HG02678 (cell line): ENCODE measurements at regions not wholly inside any gene's neighbourhood (a gene's known extent, or its start where the extent isn't known, plus 50 kb on each side); places are given as distances from the start of the nearest gene placed in this dataset.

Source experiments
- ATAC-seq: cut with Tn5 transposase; IDR thresholded peaks from one replicate; pipeline ENCODE4 v1.9.1; 2021; ENCODE audit warnings: mild to moderate bottlenecking, moderate library complexity; ENCODE audit not compliant: unreplicated experiment

DNA sequence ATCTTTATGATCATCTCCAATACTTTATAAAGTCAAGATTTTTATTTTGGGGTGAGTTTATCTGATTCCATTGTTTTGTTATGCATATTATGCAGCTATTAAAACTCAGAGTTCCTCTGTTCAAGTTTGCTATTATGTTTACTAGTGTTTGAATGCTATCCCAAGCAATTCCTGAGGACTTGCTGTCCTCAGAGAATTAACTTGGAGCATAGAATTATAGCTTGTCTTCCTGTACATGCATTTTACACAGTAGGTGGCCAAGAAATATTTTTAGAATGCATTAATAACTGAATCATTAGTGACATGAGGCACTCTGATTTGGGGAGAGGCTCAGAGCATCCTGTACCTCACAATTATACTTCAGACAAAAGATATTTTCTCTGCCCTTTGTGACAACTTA is 195.6 kb upstream of the MIR17HG start:
- ATAC-seq: no peak

DNA sequence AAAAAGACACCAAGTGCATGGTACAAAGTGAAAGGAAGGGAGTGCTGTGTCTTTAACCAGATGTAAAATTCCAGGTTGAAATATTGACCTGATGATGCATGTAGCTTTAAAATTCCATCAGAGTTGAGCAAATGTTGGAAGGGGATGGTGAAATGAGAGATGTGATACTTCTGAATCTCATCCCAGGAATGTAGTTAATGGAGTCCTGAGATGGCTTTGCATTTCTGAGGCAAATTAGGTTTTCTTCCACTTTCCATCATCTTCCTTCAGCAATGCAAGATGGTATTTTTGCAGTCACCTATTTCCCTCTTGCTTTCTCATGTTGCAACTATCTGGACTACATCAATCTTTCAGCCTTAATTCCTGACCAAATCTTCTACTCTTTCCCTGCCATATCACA is 194.1 kb upstream of the MIR17HG start:
- no peak for ATAC-seq

DNA sequence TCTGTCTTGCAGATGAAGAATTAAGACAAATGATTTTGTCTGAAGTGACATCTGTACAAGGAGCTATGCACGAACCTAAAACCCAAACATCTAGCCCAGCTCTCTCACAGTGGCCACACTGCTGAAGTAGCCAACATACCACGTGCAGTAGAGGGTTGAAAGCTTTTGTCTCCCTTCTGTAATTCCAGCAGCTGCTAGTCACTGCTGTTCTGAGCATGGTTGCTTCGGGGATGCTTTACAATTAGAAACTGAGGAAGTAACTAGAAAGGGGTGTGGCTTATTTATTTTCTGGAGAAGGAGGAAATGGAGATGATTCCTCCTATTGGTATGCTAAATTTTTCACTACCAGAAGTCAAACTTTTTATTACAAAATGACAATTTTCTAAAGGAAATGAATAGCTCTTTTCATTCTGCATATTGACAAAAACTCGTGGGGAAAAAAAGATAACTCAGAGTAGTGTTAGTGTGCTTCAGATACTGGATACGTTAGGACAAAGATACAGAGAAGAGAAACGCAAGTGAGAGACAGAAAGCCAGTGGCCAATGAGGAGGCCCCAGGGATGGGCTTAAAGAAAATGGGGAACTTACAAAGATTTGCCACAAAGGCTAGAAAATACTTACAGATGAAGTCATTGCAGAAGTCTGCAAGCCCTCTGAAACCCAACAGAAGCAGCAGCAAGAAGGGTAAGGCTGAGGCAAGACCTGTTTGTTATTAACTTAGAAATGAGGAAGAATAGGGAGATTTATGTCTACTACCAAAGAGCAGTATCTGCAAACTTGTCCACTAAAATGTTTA is 192.7 kb upstream of the MIR17HG start:
- ATAC-seq: peak; percentile 74

DNA sequence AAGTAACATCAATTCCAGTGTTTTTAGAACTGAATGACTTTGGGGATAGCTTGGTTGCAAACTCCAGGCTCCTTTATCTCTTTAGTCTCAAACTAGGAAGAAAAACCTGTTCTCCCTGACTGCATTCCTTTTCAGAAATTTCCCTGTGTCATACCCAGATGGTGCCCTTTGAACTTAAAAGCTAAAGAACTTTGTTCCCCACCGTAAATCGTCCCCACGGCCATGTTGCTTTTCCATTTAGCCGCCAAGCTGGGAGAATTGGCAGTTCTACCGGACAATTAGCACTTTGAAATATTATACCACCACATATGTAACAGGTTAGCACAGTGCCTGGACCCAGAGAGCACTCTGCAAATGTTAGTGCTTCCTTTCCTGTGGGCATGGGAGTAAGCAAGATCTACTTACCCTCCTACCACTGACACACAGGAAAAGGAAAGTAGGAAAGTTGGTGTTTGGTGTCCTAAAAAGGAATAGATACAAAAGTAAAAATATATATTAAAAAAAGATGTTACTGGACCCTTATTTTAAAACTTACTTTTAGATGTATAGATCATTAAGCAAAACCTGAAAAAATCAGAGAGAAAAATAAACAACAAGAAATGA is 191.9 kb upstream of the MIR17HG start:
- ATAC-seq: no peak

DNA sequence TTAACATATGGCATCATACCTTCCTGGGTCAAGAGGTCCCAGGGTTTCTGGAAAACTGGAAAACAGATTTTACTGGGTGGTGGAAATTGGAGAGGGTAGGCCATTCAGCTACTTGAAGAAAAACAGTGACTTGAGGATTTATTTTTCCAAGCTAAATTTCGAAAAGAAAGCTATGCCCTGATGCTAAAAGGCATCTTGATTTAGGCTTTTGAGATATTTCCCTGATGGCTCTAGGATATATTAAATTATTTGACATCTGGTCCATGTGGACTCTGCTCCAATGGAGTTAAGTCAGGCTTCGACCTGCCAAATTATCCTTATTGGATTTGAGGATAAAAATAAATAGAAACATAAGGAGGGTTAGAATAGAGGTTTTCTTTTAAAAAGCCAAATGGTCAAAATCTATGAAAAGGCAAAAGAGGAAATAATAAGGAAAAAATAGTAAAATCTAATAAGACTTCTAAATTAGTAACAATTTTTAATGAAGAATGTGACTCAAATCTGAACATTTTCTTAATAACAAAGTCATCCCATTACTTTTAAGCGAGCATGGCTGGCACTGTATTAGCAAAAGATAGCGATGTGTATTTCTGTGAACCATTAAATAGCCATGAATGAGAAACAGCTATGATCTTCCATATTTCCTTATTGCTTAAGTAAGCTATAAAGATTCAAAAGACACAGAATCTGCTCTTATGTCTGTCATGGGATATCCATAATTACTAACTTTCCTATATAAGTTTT is 190.0 kb upstream of the MIR17HG start:
- no peak for ATAC-seq

DNA sequence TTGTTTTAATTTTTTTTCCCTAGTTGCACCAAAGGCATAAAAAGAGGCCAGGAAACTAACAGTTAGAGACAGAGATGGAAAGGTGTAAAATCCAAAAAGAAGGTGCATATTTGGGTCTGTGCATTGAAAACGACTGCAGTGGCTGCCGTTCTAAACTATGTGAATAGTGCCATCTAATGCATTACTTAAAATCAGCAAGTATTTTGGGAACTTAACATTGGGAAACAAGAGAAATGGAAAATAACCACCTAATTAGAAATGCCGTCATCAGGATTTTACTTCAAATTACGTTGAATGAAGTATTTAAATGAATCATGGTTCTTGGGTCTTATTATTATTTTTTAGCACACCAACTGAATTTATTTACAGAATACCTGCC is 189.5 kb upstream of the MIR17HG start:
- no peak for ATAC-seq

DNA sequence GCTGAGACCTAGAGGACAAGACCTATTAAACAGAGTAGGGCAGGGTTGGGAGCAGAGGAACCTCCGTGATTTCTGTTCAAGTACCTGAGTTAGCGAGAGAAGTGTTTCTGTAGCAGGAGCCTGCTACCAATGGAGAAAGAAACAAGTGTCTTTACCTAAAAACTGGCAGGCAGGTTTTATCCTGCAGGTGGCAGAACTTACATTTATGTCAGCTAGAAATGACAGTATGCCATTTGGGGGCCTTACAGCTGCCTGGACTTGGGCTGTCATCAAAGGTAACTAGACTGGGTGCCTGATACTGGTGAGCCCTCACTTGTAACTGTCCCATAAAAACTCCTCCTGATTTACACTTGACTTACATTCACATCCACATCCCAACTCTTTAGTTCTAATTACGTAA is 185.3 kb upstream of the MIR17HG start:
- ATAC-seq: no peak

DNA sequence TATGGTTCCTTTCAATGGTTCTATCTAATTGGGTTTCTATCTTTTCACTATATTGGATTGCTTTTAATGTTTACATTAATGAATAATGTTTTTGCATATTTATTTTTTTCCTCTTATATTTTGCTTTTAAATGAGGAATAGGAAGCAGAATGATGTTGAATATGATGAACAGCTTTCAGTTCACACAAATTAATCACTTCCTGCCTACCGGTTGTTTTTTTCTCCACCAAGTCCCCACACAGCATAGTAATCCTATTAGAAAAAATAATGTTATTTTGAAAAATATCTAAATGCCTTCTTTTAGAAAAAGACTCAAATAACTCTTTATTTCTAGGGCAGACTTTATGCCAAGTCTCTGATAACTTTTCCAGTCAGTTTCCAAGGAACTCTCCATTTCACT is 184.9 kb upstream of the MIR17HG start:
- ATAC-seq: no peak

DNA sequence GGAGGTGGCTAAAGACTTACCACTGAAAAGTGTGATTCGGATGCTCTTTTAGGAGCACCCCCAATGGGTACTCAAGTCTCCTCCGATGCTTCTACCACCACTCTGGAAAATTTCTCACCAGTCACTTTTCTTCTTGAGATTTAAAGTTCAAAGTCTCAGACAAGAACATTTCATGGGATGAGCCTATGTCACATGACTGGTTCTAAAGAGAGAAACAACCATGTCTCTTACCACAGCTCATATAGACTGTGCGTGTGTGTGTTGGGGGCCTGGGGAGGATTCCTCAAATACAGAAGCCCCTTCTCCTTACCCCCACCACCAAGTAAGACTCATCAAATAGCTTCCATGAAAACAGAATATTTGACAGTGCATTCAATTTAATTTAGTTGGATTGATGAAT is 181.7 kb upstream of the MIR17HG start:
- ATAC-seq: no peak

DNA sequence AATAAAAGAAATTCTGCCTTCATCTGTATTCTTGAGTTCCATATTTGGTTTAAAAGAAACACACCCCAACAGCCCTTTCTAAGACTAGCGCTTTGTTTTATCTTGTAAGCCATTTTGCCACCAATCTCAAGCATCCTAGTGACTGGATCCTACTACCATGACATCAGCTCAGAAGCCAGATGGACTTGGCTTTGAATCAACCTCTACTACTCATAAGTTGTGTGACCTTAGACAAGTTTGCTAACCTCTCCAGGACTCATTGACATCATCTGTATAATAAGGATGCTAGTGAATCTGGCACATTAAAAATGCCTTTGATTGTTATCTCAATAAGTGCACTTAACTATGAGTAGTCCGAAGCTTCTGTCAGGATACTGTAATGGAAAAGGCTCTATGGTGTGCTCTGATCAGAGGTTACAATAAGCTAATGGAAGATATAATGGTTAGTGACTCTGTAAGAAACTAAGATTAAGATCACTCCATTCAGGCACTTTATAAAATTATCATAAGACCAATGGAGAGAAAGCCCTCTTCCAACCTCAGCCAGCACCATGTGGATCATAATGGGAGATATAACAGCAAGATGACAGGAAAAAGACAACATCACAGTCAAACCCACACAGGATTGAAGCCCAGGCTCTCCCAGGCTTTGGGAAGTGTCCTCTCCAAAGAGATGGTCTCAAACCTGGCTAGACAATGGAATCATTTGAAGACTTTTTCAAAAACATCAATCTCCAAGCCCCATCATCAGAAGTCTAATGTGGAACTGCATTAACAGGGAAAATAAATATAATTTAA is 180.6 kb upstream of the MIR17HG start:
- no peak for ATAC-seq

DNA sequence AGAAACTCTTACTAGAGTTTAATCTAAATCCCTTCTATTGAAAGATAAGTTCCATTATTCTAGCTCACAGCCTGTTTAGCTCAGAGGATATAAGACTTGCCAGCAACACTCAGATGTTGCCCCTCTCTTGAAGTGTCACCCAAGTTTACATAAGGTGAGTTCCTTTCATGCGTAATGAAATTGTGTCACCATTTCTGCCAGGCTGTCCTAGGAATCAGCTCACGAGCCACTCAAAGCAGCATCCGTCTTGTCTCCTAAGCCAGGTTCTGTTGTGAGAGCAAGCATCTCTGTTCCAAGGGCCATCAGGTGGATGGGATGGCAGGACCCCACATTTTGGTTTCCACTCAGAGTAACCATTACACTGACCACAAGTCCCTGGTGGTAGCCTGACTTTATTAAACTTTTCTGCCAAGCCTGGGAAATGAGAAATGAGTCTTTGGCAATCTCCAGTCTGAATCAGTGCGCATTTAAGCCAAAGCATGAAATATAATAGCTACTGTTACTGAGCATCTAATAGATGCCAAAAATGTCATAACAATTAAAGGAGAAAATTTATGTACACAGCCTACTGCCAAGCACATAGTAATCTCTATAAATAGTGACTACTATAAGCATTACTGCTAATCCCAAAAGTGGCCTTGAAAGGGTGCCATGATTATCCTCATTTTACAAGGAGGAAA is 179.6 kb upstream of the MIR17HG start:
- no peak for ATAC-seq

DNA sequence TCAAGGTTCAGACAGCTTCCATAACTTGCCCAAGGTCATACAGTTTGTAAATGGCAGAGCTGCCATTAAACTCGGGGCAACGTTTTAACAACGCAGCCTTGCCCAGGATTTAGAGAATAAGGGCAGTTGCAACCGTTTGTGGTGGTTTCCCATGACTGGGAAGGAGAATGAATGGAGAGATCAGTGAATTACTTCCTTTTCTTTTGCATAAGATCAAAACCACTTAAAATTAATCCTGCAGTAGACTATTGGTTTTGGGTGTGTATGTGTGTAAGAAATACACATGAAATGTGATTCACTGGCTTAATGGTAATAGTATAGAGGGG is 179.1 kb upstream of the MIR17HG start:
- no peak for ATAC-seq

DNA sequence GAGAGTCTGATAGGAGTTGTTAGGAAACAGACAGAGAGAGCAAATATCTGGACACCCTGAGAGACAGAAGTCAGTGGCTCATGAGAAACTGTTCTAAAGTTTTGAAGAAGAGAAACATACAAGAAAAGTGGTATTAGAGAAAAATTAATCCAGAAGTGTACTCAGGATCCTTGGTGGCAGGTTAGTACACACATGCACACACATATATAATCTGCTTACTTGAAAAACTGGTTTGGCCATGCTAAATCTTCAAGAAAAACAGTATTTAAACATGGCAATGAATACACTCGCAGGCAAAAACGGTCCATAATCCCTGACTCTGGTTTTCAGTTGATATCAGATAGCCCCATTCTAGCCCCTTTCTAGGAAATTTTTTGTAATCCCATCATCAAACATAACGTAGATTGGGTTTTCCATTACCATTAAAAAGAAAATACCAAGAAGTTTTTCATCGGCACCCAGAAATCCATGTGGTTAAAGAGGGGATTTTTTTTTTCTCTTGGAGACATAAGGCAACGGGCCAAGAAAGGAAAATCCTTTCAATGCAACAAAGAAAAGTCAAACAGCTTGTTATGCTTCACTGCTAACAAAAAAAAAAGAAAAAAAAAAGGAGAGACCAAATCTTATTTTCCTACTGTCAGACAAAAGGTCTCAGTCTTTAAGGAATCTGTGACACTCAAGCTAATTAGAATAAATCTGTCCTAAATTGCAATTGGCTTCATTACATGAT is 178.0 kb upstream of the MIR17HG start:
- no peak for ATAC-seq

DNA sequence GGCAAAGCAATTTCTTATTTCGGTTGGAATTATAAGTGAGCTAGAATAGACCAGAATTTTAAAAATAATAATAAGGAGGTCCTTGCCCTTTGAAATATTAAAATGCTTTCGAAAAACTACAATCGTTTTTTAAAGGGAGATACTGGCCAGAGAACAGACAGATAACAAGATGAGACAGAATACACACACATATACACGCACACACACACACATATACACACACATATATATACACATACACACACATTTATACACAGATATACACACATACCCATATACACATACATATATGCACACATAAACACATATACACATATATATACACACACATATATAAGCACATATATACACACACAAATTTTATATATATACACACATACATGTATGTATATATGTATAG is 175.3 kb upstream of the MIR17HG start:
- no peak for ATAC-seq

DNA sequence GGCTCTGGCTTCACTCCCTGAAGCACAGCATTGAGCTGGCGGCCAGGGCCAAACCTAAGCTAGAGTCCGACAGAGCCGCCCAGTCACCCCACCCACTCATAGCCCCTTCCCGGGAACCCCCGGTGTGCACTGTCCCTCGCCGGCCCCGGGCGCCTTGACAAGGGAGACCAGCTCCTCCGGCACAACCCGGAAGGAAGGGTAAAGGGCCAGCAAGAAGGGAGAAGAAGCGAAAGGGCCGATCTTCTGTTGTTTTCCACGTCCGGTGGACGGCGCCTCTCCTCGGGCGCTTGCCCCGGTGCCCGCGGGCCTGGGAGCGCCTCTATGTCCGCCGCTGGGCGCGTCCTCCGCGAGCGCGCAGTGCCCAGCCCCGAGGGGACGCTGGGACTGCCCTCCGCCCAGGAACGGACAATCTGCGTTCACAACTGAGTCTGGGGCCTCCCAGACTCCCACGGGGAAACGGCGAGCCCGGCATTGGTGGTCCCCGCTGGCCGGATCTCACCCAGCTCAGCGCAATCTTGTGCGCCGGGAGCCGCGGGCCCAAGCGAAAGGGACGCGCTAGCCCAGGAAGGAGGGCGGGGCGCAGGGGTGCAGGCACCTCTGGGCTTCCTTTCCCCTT is 172.5 kb upstream of the MIR17HG start:
- no peak for ATAC-seq

DNA sequence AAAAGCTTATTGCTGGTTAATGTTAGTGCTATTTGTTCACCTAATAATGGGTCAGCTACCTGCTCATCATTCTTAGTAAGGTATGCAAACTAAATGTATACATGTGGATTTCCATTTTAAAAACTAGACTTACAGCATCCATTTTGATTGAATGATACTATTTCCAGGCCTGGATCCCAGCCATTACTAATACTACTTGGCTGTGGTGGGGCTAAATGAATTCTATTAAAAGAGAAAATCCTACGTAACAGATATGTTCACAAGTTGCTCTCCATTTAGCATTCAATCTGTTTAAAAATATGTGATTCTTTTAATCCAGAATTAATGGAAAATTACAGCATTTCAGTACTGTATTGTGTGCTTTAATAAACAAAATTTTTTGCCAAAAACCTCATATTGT is 169.4 kb upstream of the MIR17HG start:
- no peak for ATAC-seq

DNA sequence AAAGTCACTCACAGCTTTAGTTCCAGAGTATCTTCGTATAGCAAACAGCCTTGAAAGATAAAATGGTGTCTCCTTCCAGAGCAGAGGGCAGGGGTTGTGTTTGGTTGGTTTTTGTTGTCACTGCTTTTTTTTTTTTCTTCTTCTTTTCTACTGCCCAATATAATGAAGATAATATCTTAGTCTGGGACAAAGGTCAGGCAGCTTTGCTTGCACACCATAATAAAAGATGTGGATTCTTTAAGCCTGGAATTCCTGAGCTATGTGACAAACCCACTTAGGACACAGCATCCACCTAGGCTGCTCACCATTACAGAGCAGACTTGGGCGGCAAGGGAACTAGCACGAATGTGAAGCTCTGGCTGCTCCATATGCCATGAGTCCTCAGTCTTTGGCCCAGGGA is 165.6 kb upstream of the MIR17HG start:
- ATAC-seq: no peak

DNA sequence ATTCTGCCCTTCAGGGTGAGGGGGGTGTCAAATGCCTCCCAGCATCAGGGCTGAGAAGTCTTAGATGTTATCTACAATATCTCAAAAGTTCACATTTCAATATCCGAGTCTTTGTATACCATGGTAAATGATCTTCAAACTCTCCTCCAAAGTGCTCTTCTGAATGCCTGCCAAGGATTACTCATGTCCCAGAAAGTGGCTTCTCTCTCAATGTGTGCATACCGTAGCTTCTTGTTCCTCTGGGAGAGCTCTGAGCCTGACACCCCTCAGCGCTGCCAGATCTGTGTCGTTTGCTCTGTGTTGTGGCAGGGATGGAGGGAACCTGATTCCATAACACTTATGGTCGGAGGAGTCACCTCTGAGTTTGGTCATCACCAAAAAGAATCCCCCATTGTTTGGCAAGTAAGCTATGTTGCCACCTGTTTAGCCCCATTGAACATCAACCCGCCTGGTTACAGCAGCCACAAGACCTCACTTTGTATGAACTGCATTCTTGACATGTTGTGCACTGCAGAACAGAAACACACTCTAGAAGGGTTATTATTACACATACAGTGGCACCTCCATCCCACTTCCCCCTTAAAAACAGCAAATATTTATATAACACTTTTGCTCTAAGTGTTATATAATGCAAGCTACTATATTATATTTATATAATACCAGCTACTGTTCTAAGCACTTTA is 163.1 kb upstream of the MIR17HG start:
- ATAC-seq: no peak

DNA sequence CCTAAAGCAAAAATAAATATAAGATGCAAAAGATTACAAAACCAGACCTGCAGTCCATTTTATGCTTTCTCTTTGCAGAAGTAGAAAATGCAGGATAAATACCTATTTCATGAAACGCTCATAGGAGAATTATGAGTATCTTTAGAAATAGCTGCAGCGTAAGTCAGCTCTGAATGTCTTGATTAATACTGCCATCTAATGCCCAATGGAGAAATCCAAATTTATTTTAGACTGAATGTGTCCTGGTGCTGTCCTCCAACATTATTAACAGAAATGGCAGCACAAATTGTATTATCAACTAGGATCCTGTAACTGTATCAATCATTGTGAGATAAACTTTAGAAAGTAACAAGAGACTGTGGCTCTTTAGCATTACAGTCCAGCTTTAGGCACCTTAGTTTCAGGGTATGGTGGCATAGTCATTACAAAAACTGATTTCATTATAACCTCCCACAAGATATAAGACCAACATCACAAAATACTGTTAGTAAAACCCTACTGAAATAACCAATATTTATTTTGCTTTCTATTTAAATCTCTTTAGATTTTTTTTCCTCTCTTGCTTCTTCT is 162.1 kb upstream of the MIR17HG start:
- ATAC-seq: no peak
